ENCODE measurements at regions not wholly inside any gene's neighbourhood (a gene's known extent, or its start where the extent isn't known, plus 50 kb on each side); places are given as distances from the start of the nearest gene placed in this dataset.

- Histone ChIP-seq H3K4me3 (ENCODE audit: low read length) (no peak overlapping the region), H4K20me1 (ENCODE audit: insufficient read depth, low read length) (no peaks in the 10 kb centered on the region), H3K27me3 (replicated peaks; ENCODE audit: insufficient read depth, low read length) (peaks cover 78% of the 10 kb centered on the region), H3K79me2 (ENCODE audit: low read length) (no peaks in the 10 kb centered on the region), H3K9me2 (replicated peaks; ENCODE audit: insufficient read depth, low read length) (no peaks in the 10 kb centered on the region), H3K27ac (ENCODE audit: low read length) (no peak overlapping the region), H3F3A (ENCODE audit: insufficient read depth, low read length) (no peaks in the 10 kb centered on the region), H3K4me1 (ENCODE audit: low read length) (no peaks in the 10 kb centered on the region), H3K36me3 (replicated peaks; ENCODE audit: insufficient read depth, low read length) (no peaks in the 10 kb centered on the region), H3K9ac (ENCODE audit: low read length) (no peak overlapping the region), H2AFZ (ENCODE audit: low read length) (no peak overlapping the region), H3K9me3 (replicated peaks; ENCODE audit: insufficient read depth, low read length) (no peaks in the 10 kb centered on the region), H3K4me2 (ENCODE audit: low read depth, low read length) (no peak overlapping the region)
- DNase-seq = no peak
- TF ChIP-seq EZH2 (optimal IDR thresholded peaks at IDR 0.05; ENCODE audit: low read depth, low read length) (no peak), EZH2phosphoT487 (IDR thresholded peaks at IDR 0.05; ENCODE audit: low read length) (no peak)
- TF ChIP-seq, protein P1, sequence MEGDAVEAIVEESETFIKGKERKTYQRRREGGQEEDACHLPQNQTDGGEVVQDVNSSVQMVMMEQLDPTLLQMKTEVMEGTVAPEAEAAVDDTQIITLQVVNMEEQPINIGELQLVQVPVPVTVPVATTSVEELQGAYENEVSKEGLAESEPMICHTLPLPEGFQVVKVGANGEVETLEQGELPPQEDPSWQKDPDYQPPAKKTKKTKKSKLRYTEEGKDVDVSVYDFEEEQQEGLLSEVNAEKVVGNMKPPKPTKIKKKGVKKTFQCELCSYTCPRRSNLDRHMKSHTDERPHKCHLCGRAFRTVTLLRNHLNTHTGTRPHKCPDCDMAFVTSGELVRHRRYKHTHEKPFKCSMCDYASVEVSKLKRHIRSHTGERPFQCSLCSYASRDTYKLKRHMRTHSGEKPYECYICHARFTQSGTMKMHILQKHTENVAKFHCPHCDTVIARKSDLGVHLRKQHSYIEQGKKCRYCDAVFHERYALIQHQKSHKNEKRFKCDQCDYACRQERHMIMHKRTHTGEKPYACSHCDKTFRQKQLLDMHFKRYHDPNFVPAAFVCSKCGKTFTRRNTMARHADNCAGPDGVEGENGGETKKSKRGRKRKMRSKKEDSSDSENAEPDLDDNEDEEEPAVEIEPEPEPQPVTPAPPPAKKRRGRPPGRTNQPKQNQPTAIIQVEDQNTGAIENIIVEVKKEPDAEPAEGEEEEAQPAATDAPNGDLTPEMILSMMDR (IDR thresholded peaks at IDR 0.05; ENCODE audit: low read length) = no peak
Observed at GRCh38 chr16:86199182-86199581, 300.2 kb downstream of the IRF8 start.

GRCh38 chr16:86199871-86200695, 301.1 kb downstream of the IRF8 start:
- no peak overlapping the region for H2AFZ ChIP-seq (ENCODE audit: low read length)
- no peaks in the 10 kb centered on the region for H3K9me3 ChIP-seq (replicated peaks; ENCODE audit: insufficient read depth, low read length)
- no peak for TF ChIP-seq EZH2phosphoT487 (IDR thresholded peaks at IDR 0.05; ENCODE audit: low read length)
- TF ChIP-seq, protein P1 (IDR thresholded peaks at IDR 0.05; ENCODE audit: low read length) = no peak
- TF ChIP-seq EZH2 (optimal IDR thresholded peaks at IDR 0.05; ENCODE audit: low read depth, low read length) = no peak
- no peak overlapping the region for H3K9ac ChIP-seq (ENCODE audit: low read length)
- no peak overlapping the region for H3K4me3 ChIP-seq (ENCODE audit: low read length)
- no peak overlapping the region for H3K4me2 ChIP-seq (ENCODE audit: low read depth, low read length)
- H3K27me3 ChIP-seq (replicated peaks; ENCODE audit: insufficient read depth, low read length) = peaks cover 75% of the 10 kb centered on the region
- H4K20me1 ChIP-seq (ENCODE audit: insufficient read depth, low read length) = no peaks in the 10 kb centered on the region
- no peaks in the 10 kb centered on the region for H3K36me3 ChIP-seq (replicated peaks; ENCODE audit: insufficient read depth, low read length)
- no peak overlapping the region for H3K27ac ChIP-seq (ENCODE audit: low read length)
- no peaks in the 10 kb centered on the region for H3K9me2 ChIP-seq (replicated peaks; ENCODE audit: insufficient read depth, low read length)
- DNase-seq = no peak
- H3K4me1 ChIP-seq (ENCODE audit: low read length) = no peaks in the 10 kb centered on the region
- H3K79me2 ChIP-seq (ENCODE audit: low read length) = no peaks in the 10 kb centered on the region
- H3F3A ChIP-seq (ENCODE audit: insufficient read depth, low read length) = no peaks in the 10 kb centered on the region

DNA sequence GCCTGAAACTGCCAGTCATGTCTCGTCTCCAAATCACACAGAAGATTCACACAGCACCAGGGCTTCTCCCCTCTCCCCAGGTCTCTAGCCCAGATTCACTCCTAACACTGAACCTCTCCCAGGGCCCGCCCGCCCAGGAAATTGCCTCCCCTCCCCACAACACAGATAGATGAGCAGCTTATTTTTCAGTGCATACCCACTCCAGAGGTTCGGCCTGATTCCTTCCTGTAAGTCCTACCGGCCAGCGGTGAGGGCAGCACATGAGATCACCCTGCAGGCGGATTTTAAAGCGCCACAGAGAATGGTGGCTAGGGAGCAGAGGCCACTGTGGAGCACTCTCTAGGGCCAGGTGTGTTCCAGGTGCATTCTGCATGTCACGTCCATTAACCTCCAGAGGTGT, 301.8 kb downstream of the IRF8 start:
- Histone ChIP-seq H3F3A (ENCODE audit: insufficient read depth, low read length) (no peaks in the 10 kb centered on the region), H3K27me3 (replicated peaks; ENCODE audit: insufficient read depth, low read length) (peaks cover 68% of the 10 kb centered on the region)

More for the DNA sequence above, 301.8 kb downstream of the IRF8 start:
- H3K9me2 ChIP-seq (replicated peaks; ENCODE audit: insufficient read depth, low read length) = no peaks in the 10 kb centered on the region
- no peaks in the 10 kb centered on the region for H3K9me3 ChIP-seq (replicated peaks; ENCODE audit: insufficient read depth, low read length)
- H3K4me2 ChIP-seq (ENCODE audit: low read depth, low read length) = no peak overlapping the region
- no peak overlapping the region for H2AFZ ChIP-seq (ENCODE audit: low read length)
- H4K20me1 ChIP-seq (ENCODE audit: insufficient read depth, low read length) = no peaks in the 10 kb centered on the region
- H3K4me3 ChIP-seq (ENCODE audit: low read length) = no peak overlapping the region
- H3K36me3 ChIP-seq (replicated peaks; ENCODE audit: insufficient read depth, low read length) = no peaks in the 10 kb centered on the region
- DNase-seq = no peak
- TF ChIP-seq EZH2phosphoT487 (IDR thresholded peaks at IDR 0.05; ENCODE audit: low read length) = no peak
- no peak for TF ChIP-seq EZH2 (optimal IDR thresholded peaks at IDR 0.05; ENCODE audit: low read depth, low read length)
- TF ChIP-seq, protein P1 (IDR thresholded peaks at IDR 0.05; ENCODE audit: low read length) = no peak
- H3K4me1 ChIP-seq (ENCODE audit: low read length) = no peaks in the 10 kb centered on the region
- H3K79me2 ChIP-seq (ENCODE audit: low read length) = no peaks in the 10 kb centered on the region
- H3K9ac ChIP-seq (ENCODE audit: low read length) = no peak overlapping the region
- no peak overlapping the region for H3K27ac ChIP-seq (ENCODE audit: low read length)
